IMR-90 (cell line): ENCODE measurements at regions not wholly inside any gene's neighbourhood (a gene's known extent, or its start where the extent isn't known, plus 50 kb on each side); places are given as distances from the start of the nearest gene placed in this dataset.

Experiments used
- ATAC-seq: fragments of 200-7000 bp; cut with Tn5 transposase; 2 replicates; pipeline ENCODE4 v1.9.1; 2020; ENCODE audit warnings: low read depth, mild to moderate bottlenecking, moderate library complexity
- BruUV-seq: library from RNA; stranded (reverse); fragments of 400-500 nt; replicated peaks from 2 replicates; lab custom pipeline; 2021; lab: Mats Ljungman, UMichigan
- CTCF ChIA-PET: fragments of 300-600 bp; formaldehyde crosslinking; extraction: SDS; loops from one replicate; lab custom pipeline; 2021; ENCODE audit warnings: antibody characterized with exemption; lab: Yijun Ruan, JAX
- POLR2A ChIA-PET: fragments of 300-600 bp; sonication (Branson Sonifier 250); formaldehyde crosslinking; loops from one replicate; lab custom pipeline; 2022; ENCODE audit warnings: antibody characterized with exemption; ENCODE audit not compliant: unreplicated experiment; lab: Charles Lee
- DNase-seq: peaks from one replicate; pipeline ENCODE4 v3.0.0; 2013
- H2AFZ ChIP-seq: replicated peaks from 2 replicates; pipeline ENCODE3; 2013; ENCODE audit warnings: low read length, mild to moderate bottlenecking; ENCODE audit not compliant: poor library complexity
- H2AK5ac ChIP-seq: 2 replicates; pipeline ENCODE4 v1.6.1; 2013; ENCODE audit warnings: low read depth, low read length, inconsistent platforms
- H2AK9ac ChIP-seq: replicated peaks from 2 replicates; pipeline ENCODE3; 2013; ENCODE audit warnings: mild to moderate bottlenecking, low read depth, low read length, moderate library complexity; ENCODE audit not compliant: poor library complexity
- H2BK120ac ChIP-seq: 2 replicates; pipeline ENCODE4 v1.6.1; 2013; ENCODE audit warnings: low read depth, low read length, inconsistent platforms
- H2BK15ac ChIP-seq: 3 replicates; pipeline ENCODE4 v1.6.1; 2013; ENCODE audit warnings: low read depth, low read length, inconsistent platforms
- H2BK20ac ChIP-seq: 2 replicates; pipeline ENCODE4 v1.6.1; 2013; ENCODE audit warnings: low read depth, mild to moderate bottlenecking, inconsistent platforms, low read length, moderate library complexity
- H2BK5ac ChIP-seq: 2 replicates; pipeline ENCODE4 v1.6.1; 2013; ENCODE audit warnings: mild to moderate bottlenecking, low read depth, low read length, inconsistent platforms; ENCODE audit not compliant: poor library complexity, severe bottlenecking
- H3K14ac ChIP-seq: replicated peaks from 2 replicates; pipeline ENCODE4 v1.6.1; 2013; ENCODE audit warnings: low read depth, low read length, inconsistent platforms
- H3K18ac ChIP-seq: 2 replicates; pipeline ENCODE4 v1.6.1; 2013; ENCODE audit warnings: low read depth, low read length, control low read depth
- H3K23ac ChIP-seq: 2 replicates; pipeline ENCODE4 v1.6.1; 2013; ENCODE audit warnings: low read depth, low read length, inconsistent platforms
- H3K27ac ChIP-seq: 2 replicates; pipeline ENCODE4 v1.5.1; 2013; ENCODE audit warnings: mild to moderate bottlenecking, control low read depth, low read length; ENCODE audit not compliant: insufficient read depth
- H3K27me3 ChIP-seq: 2 replicates; pipeline ENCODE4 v1.6.1; 2013; ENCODE audit warnings: low read length; ENCODE audit not compliant: control insufficient read depth, insufficient read depth
- H3K36me3 ChIP-seq: 2 replicates; pipeline ENCODE4 v1.6.1; 2013; ENCODE audit warnings: low read length, mixed read lengths; ENCODE audit not compliant: control insufficient read depth, insufficient read depth
- H3K4ac ChIP-seq: 2 replicates; pipeline ENCODE4 v1.6.1; 2013; ENCODE audit warnings: low read depth, low read length, inconsistent platforms
- H3K4me1 ChIP-seq: 2 replicates; pipeline ENCODE4 v1.6.1; 2013; ENCODE audit warnings: low read length, mixed read lengths; ENCODE audit not compliant: control insufficient read depth, insufficient read depth
- H3K4me2 ChIP-seq: 2 replicates; pipeline ENCODE4 v1.6.1; 2013; ENCODE audit warnings: low read depth, mild to moderate bottlenecking, control low read depth, low read length, moderate library complexity
- H3K4me3 ChIP-seq: 2 replicates; pipeline ENCODE4 v1.5.1; 2013; ENCODE audit warnings: low read depth, mild to moderate bottlenecking, control low read depth, low read length, moderate library complexity; ENCODE audit not compliant: insufficient read depth
- H3K56ac ChIP-seq: 2 replicates; pipeline ENCODE4 v1.6.1; 2013; ENCODE audit warnings: low read length, inconsistent platforms; ENCODE audit not compliant: insufficient read depth; ENCODE audit errors: extremely low read depth
- H3K79me1 ChIP-seq, 2 experiments: 2 replicates each; pipeline ENCODE4 v1.6.1; 2013; ENCODE audit warnings: low read length in 2 of 2, inconsistent platforms in 1 of 2, low read depth in 1 of 2
- H3K9ac ChIP-seq: 2 replicates; pipeline ENCODE4 v1.6.1; 2013; ENCODE audit warnings: low read depth, low read length, control low read depth
- H3K9me1 ChIP-seq: 2 replicates; pipeline ENCODE4 v1.6.1; 2013; ENCODE audit warnings: low read length, inconsistent platforms; ENCODE audit not compliant: insufficient read depth
- H3K9me3 ChIP-seq: 2 replicates; pipeline ENCODE4 v1.6.1; 2013; ENCODE audit warnings: low read length; ENCODE audit not compliant: control insufficient read depth, insufficient read depth
- H4K20me1 ChIP-seq: 2 replicates; pipeline ENCODE4 v1.6.1; 2013; ENCODE audit warnings: low read length, inconsistent platforms; ENCODE audit not compliant: insufficient read depth
- H4K5ac ChIP-seq: 2 replicates; pipeline ENCODE4 v1.6.1; 2013; ENCODE audit warnings: mild to moderate bottlenecking, low read depth, low read length, control low read depth
- H4K8ac ChIP-seq, 2 experiments: 2 replicates each; pipeline ENCODE4 v1.6.1; 2013; ENCODE audit warnings: low read depth in 2 of 2, low read length in 2 of 2, control low read depth in 1 of 2, inconsistent platforms in 1 of 2
- H4K91ac ChIP-seq: 2 replicates; pipeline ENCODE4 v1.6.1; 2013; ENCODE audit warnings: low read depth, low read length, inconsistent platforms; ENCODE audit not compliant: insufficient read depth
- BHLHE40 ChIP-seq: fragments of 150-350 bp; IDR thresholded peaks from 2 replicates; pipeline ENCODE4 v1.6.1; 2016; ENCODE audit warnings: mild to moderate bottlenecking, low read depth, low read length
- CEBPB ChIP-seq: IDR thresholded peaks from 2 replicates; pipeline ENCODE4 v1.6.1; 2012; ENCODE audit warnings: low read depth, low read length, improper control_type of control experiment
- MAZ ChIP-seq: IDR thresholded peaks from 2 replicates; pipeline ENCODE4 v1.6.1; 2012; ENCODE audit warnings: low read depth, mild to moderate bottlenecking, low read length, improper control_type of control experiment, moderate library complexity, borderline replicate concordance
- POLR2A ChIP-seq: IDR thresholded peaks from 2 replicates; pipeline ENCODE4 v1.6.1; 2012; ENCODE audit warnings: mild to moderate bottlenecking, low read depth, low read length
- RAD21 ChIP-seq: IDR thresholded peaks from 2 replicates; pipeline ENCODE4 v1.6.1; 2012; ENCODE audit warnings: low read length, improper control_type of control experiment
- RFX5 ChIP-seq: IDR thresholded peaks from 2 replicates; pipeline ENCODE4 v1.8.0; 2012; ENCODE audit warnings: low read depth, mild to moderate bottlenecking, low read length, moderate library complexity
- WGBS, 2 experiments: methylation state at CpG; one replicate each; pipeline versions ENCODE4 v1.1.5 to v1.1.7; 2013; ENCODE audit warnings: missing lambda C conversion rate in 2 of 2; ENCODE audit not compliant: insufficient read length in 1 of 2; ENCODE audit errors: extremely low coverage in 2 of 2; 5-methylcytosine and 5-hydroxymethylcytosine counted together
- dilution Hi-C: fragments of 300-500 bp; cut with HindIII; formaldehyde crosslinking; loops from one replicate; pipeline ENCODE4 v1.14.3; 2018; ENCODE audit warnings: low sequenced_read_pairs; ENCODE audit not compliant: unreplicated experiment
- in situ Hi-C: fragments of 300-500 bp; cut with MboI; formaldehyde crosslinking; loops from 3 replicates; pipeline ENCODE4 v1.14.3; 2019; ENCODE audit warnings: low sequenced_read_pairs, inconsistent platforms, mixed read lengths
- intact Hi-C: fragments of 100-400 bp; cut with micrococcal nuclease; formaldehyde crosslinking; loops from 2 replicates; pipeline ENCODE4 v1.10.0; 2022
- TF ChIP-seq, protein P1 (sequence below): fragments of 150-350 bp; IDR thresholded peaks from 2 replicates; pipeline ENCODE4 v1.6.1; 2016; ENCODE audit warnings: low read depth, mild to moderate bottlenecking, low read length, moderate library complexity, borderline replicate concordance

DNA sequence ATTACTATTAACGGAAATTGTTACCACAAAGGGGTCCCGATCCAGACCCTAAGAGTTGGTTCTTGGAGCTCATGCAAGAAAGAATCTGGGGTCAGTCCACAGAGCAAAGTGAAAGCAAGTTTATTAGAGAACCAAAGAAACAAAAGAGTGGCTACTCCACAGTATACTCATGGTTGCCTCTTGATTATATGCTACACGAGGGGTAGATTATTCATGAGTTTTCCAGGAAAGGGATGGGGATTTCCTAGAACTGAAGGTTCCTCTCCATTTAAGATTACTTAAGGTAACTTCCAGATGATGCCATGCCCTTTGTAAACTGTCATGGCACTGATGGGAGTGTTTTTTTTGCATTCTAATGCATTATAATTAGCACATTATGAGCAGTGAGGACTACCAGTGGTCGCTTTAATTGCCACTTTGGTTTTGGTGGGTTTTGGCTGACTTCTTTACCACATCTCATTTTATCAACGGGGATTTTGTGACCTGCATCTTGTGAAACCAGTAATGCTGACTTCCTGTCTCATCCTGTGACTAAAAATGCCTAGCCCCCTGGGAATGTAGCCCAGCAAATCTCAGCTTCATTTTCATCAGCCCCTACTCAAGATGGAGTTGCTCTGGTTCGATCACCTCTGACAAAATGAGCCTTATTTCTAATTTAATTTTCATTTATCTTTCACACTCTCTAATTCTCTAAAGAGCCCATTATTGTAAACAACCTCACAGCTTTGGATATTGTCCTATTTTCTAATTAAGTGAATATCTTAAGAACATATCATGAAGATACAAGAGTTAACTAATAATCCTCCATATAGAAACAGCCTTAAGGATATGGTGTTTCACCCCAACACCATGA is 336.3 kb downstream of the RASEF start:
- TF ChIP-seq MAZ (no peak), CEBPB (no peak), POLR2A (no peak), BHLHE40 (no peak), RAD21 (no peak), RFX5 (no peak)
- TF ChIP-seq, protein P1, sequence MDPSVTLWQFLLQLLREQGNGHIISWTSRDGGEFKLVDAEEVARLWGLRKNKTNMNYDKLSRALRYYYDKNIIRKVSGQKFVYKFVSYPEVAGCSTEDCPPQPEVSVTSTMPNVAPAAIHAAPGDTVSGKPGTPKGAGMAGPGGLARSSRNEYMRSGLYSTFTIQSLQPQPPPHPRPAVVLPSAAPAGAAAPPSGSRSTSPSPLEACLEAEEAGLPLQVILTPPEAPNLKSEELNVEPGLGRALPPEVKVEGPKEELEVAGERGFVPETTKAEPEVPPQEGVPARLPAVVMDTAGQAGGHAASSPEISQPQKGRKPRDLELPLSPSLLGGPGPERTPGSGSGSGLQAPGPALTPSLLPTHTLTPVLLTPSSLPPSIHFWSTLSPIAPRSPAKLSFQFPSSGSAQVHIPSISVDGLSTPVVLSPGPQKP = no peak
- CTCF ChIA-PET = no interaction called here
- H3K18ac ChIP-seq = no peak overlapping the region
- no peaks in the 10 kb centered on the region for H3K9me1 ChIP-seq
- H3K4ac ChIP-seq = no peak overlapping the region
- no peak overlapping the region for H2AK9ac ChIP-seq
- H3K4me2 ChIP-seq = no peak overlapping the region
- no peak overlapping the region for H4K8ac ChIP-seq
- H2BK5ac ChIP-seq = no peak overlapping the region
- WGBS, 2 experiments = no CpG with 5 or more reads among the region's 6 CpGs
- H3K79me1 ChIP-seq = no peaks in the 10 kb centered on the region
- no peaks in the 10 kb centered on the region for H3K27me3 ChIP-seq
- POLR2A ChIA-PET = no interaction called here
- BruUV-seq = no TSS peak
- no peak overlapping the region for H4K5ac ChIP-seq
- H4K91ac ChIP-seq = no peak overlapping the region
- H3K36me3 ChIP-seq = no peaks in the 10 kb centered on the region
- H2BK20ac ChIP-seq = no peak overlapping the region
- H3K4me3 ChIP-seq = no peak overlapping the region
- H2AK5ac ChIP-seq = no peak overlapping the region
- H3K23ac ChIP-seq = no peak overlapping the region
- no peak overlapping the region for H3K9ac ChIP-seq
- no peak overlapping the region for H2BK120ac ChIP-seq
- H3K27ac ChIP-seq = no peak overlapping the region
- in situ Hi-C loops (no loop called here), dilution Hi-C loops (no loop called here), intact Hi-C loops (no loop called here)
- no peak overlapping the region for H3K56ac ChIP-seq
- H3K4me1 ChIP-seq = no peaks in the 10 kb centered on the region
- DNase-seq (no peak), ATAC-seq (no peak)
- H2AFZ ChIP-seq = no peak overlapping the region
- H4K20me1 ChIP-seq = no peaks in the 10 kb centered on the region
- no peak overlapping the region for H3K14ac ChIP-seq
- no peak overlapping the region for H2BK15ac ChIP-seq
- no peaks in the 10 kb centered on the region for H3K9me3 ChIP-seq
